Stomach (tissue), 4 donors: ENCODE measurements at regions not wholly inside any gene's neighbourhood (a gene's known extent, or its start where the extent isn't known, plus 50 kb on each side); places are given as distances from the start of the nearest gene placed in this dataset.

Experiments
- POLR2A ChIP-seq, 4 donors: fragments of 450-650 bp; IDR thresholded peaks; one replicate each; pipeline ENCODE4 v1.6.1; 2016; ENCODE audit warnings: antibody characterized with exemption in 4 of 4, control low read depth in 2 of 4, mild to moderate bottlenecking in 1 of 4, moderate library complexity in 1 of 4
- POLR2AphosphoS5 ChIP-seq, 3 donors: sonication (generic); formaldehyde crosslinking; IDR thresholded peaks; one replicate each; pipeline ENCODE4 v1.6.1; 2016; ENCODE audit warnings: antibody characterized with exemption in 3 of 3

GRCh38 chr2:13195270-13195669 is 478.5 kb downstream of the TRIB2 start:
- TF ChIP-seq POLR2A (IDR thresholded peaks at IDR 0.05) (no peak), POLR2AphosphoS5 (IDR thresholded peaks at IDR 0.05) (no peak)
